A673 (cell line): ENCODE measurements at regions not wholly inside any gene's neighbourhood (a gene's known extent, or its start where the extent isn't known, plus 50 kb on each side); places are given as distances from the start of the nearest gene placed in this dataset.

Experiments used
- BruUV-seq: library from RNA; stranded (reverse); fragments of 400-500 nt; replicated peaks from 2 replicates; lab custom pipeline; 2021; lab: Mats Ljungman, UMichigan
- CTCF ChIA-PET: fragments of 300-600 bp; sonication (Branson Sonifier 250); formaldehyde crosslinking; loops from one replicate; lab custom pipeline; 2022; ENCODE audit warnings: antibody characterized with exemption; lab: Charles Lee
- POLR2A ChIA-PET: fragments of 300-600 bp; sonication (Branson Sonifier 250); formaldehyde crosslinking; loops from one replicate; lab custom pipeline; 2022; ENCODE audit warnings: antibody characterized with exemption; ENCODE audit not compliant: low non-redundant PET; lab: Charles Lee
- DNase-seq: peaks from one replicate; pipeline ENCODE4 v3.0.0-alpha.2; 2015; ENCODE audit warnings: low spot score
- H3K27ac ChIP-seq: fragments of 200-600 bp; sonication (generic); 2 replicates; pipeline ENCODE4 v1.5.1; 2016; ENCODE audit warnings: mixed run types, low read depth, mild to moderate bottlenecking, mixed read lengths, antibody characterized with exemption, low read length; ENCODE audit not compliant: poor library complexity, severe bottlenecking
- H3K27me3 ChIP-seq: fragments of 200-600 bp; sonication (generic); replicated peaks from 2 replicates; pipeline ENCODE4 v1.6.1; 2017; ENCODE audit warnings: mixed run types, low read depth, mild to moderate bottlenecking, mixed read lengths, antibody characterized with exemption, low read length; ENCODE audit not compliant: insufficient read depth, poor library complexity
- H3K36me3 ChIP-seq: fragments of 200-600 bp; sonication (generic); 2 replicates; pipeline ENCODE4 v1.6.1; 2016; ENCODE audit warnings: mixed run types, mild to moderate bottlenecking, mixed read lengths, antibody characterized with exemption, low read length; ENCODE audit not compliant: insufficient read depth, poor library complexity, severe bottlenecking
- H3K4me1 ChIP-seq: fragments of 200-600 bp; sonication (generic); 2 replicates; pipeline ENCODE4 v1.6.1; 2017; ENCODE audit warnings: mixed run types, mild to moderate bottlenecking, mixed read lengths, antibody characterized with exemption, low read length; ENCODE audit not compliant: insufficient read depth, poor library complexity, severe bottlenecking
- H3K4me3 ChIP-seq: fragments of 200-600 bp; sonication (generic); 2 replicates; pipeline ENCODE4 v1.5.1; 2016; ENCODE audit warnings: low read depth, mixed run types, mild to moderate bottlenecking, mixed read lengths, low read length; ENCODE audit not compliant: poor library complexity, severe bottlenecking
- H3K9me3 ChIP-seq: fragments of 200-600 bp; sonication (generic); 2 replicates; pipeline ENCODE4 v1.6.1; 2016; ENCODE audit warnings: mixed run types, low read depth, mild to moderate bottlenecking, mixed read lengths, antibody characterized with exemption, low read length; ENCODE audit not compliant: poor library complexity, severe bottlenecking
- EZH2 ChIP-seq: fragments of 200-600 bp; sonication (generic); IDR thresholded peaks from 2 replicates; pipeline ENCODE4 v1.6.1; 2017; ENCODE audit warnings: borderline replicate concordance, low read depth, mild to moderate bottlenecking, mixed read lengths, antibody characterized with exemption, low read length; ENCODE audit not compliant: poor library complexity, severe bottlenecking
- intact Hi-C: fragments of 100-400 bp; cut with micrococcal nuclease; formaldehyde crosslinking; loops from one replicate; pipeline ENCODE4 v1.10.0; 2022; ENCODE audit not compliant: unreplicated experiment
- TF ChIP-seq, protein P1 (sequence below): fragments of 300-800, 200-600 bp; sonication (generic); conservative IDR thresholded peaks from 2 replicates; pipeline ENCODE4 v1.5.1; 2017; ENCODE audit warnings: low read depth, mild to moderate bottlenecking, antibody characterized with exemption, low read length, moderate library complexity, mixed read lengths

DNA sequence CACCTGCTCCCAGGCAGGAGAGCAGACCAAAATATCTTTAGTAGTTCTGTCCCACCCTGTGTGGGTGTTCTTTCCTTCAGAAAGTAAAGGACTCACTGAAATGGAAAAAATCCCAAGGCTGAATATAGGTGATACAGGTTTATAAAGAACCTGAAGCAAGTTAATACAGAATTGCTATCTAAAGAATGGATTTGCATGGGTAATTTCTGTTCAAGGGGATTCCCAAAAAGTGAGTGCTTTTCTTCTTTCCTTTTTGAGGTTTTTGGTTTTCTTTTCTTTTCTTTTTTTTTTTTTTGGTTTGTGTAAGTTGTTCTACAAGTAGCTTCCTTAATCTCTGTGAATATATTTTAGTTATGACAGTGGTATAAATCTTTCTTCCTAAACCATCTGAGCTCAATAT lies 560.7 kb upstream of the BOD1L1 start:
- CTCF ChIA-PET, result no interaction called here
- no peak for DNase-seq
- no peak for TF ChIP-seq EZH2
- TF ChIP-seq, protein P1, sequence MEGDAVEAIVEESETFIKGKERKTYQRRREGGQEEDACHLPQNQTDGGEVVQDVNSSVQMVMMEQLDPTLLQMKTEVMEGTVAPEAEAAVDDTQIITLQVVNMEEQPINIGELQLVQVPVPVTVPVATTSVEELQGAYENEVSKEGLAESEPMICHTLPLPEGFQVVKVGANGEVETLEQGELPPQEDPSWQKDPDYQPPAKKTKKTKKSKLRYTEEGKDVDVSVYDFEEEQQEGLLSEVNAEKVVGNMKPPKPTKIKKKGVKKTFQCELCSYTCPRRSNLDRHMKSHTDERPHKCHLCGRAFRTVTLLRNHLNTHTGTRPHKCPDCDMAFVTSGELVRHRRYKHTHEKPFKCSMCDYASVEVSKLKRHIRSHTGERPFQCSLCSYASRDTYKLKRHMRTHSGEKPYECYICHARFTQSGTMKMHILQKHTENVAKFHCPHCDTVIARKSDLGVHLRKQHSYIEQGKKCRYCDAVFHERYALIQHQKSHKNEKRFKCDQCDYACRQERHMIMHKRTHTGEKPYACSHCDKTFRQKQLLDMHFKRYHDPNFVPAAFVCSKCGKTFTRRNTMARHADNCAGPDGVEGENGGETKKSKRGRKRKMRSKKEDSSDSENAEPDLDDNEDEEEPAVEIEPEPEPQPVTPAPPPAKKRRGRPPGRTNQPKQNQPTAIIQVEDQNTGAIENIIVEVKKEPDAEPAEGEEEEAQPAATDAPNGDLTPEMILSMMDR, result no peak
- Histone ChIP-seq H3K36me3 (no peaks in the 10 kb centered on the region), H3K9me3 (no peaks in the 10 kb centered on the region), H3K27ac (no peak overlapping the region), H3K4me3 (no peak overlapping the region), H3K27me3 (no peaks in the 10 kb centered on the region), H3K4me1 (peaks cover 6% of the 10 kb centered on the region)
- BruUV-seq, result no TSS peak
- POLR2A ChIA-PET, result no interaction called here
- intact Hi-C loops, result no loop called here

DNA sequence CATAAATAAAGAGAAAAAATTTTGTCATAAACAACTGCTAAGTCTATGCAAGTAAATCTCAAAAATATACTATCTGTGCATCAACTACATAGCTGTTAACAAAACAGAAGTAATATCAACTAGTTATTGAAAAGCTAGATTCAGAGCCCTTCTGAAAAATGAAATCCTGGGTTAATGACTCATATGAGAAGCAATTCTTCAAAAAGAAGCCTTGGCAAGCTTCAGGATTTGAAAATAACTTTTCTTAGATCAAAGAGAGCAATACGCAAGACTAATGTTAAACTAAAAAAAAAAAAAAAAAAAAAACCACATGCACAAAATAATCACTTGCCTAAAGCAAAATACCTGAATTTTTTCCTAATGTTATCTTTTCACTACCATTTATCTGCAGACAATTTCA lies 566.1 kb upstream of the BOD1L1 start:
- Histone ChIP-seq H3K27me3 (no peaks in the 10 kb centered on the region), H3K36me3 (no peaks in the 10 kb centered on the region), H3K4me1 (no peaks in the 10 kb centered on the region), H3K9me3 (no peaks in the 10 kb centered on the region), H3K27ac (no peak overlapping the region), H3K4me3 (no peak overlapping the region)
- intact Hi-C loops, result no loop called here
- POLR2A ChIA-PET, result no interaction called here
- CTCF ChIA-PET, result no interaction called here
- no peak for DNase-seq
- TF ChIP-seq, protein P1, result no peak
- no TSS peak for BruUV-seq

DNA sequence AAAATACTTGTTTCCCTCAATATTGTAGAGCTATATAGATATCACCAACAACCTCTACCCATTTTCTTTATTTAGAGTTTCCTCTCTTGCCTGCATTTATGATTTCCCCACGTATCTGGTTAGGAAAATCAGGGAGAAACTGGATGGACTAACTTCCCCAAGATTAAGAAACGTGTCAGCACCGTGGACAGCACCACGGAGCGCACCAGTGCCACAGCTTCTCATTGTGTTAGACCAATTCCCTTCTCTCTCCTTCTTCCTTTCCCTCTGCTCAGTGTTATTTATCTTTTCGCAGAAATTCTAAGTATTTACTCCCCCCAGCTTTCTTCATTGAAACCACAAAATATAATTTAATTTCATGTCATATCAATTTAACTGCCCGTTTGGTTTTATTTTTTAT lies 568.6 kb upstream of the BOD1L1 start:
- CTCF ChIA-PET, result no interaction called here

More for the DNA sequence above, 568.6 kb upstream of the BOD1L1 start:
- Histone ChIP-seq H3K27me3 (no peaks in the 10 kb centered on the region), H3K27ac (no peak overlapping the region), H3K36me3 (no peaks in the 10 kb centered on the region), H3K4me1 (no peaks in the 10 kb centered on the region), H3K4me3 (no peak overlapping the region), H3K9me3 (no peaks in the 10 kb centered on the region)
- BruUV-seq, result no TSS peak
- no peak for TF ChIP-seq EZH2
- TF ChIP-seq, protein P1, result no peak
- intact Hi-C loops, result no loop called here
- POLR2A ChIA-PET, result no interaction called here
- peak; percentile 77 for DNase-seq
